ENCODE measurements at regions not wholly inside any gene's neighbourhood (a gene's known extent, or its start where the extent isn't known, plus 50 kb on each side); places are given as distances from the start of the nearest gene placed in this dataset.
"Not testable (repeated sequence)": the region's sequence is repeated elsewhere in the genome, so short reads cannot be mapped to it uniquely, and the experiment has no call there.

- FAIRE-seq; in situ Hi-C loops (cut with MboI); H3K36me3 ChIP-seq (ENCODE audit: control insufficient read depth, insufficient read depth, low read length); BruUV-seq (replicated peaks); intact Hi-C loops (cut with micrococcal nuclease); H3K9me3 ChIP-seq (replicated peaks; ENCODE audit: control insufficient read depth, insufficient read depth, low read depth, low read length); H4K20me1 ChIP-seq (replicated peaks; ENCODE audit: control insufficient read depth, insufficient read depth, low read length); H3K9me1 ChIP-seq (ENCODE audit: control insufficient read depth, insufficient read depth, low read length); ATAC-seq; H3K27me3 ChIP-seq (ENCODE audit: control insufficient read depth in 2 of 2, insufficient read depth in 2 of 2, low read length in 2 of 2); DNase-seq (ENCODE audit: extremely low read depth in 1 of 4, low spot score in 3 of 4); CTCF ChIA-PET (ENCODE audit: low intra/inter-chr PET ratio); H3K27ac ChIP-seq (ENCODE audit: extremely low read depth, low read depth, low read length); TF ChIP-seq ZBTB40 (CRISPR knock-in tag; IDR thresholded peaks at IDR 0.05); ATF3 (CRISPR knock-in tag; conservative IDR thresholded peaks at IDR 0.05): not testable (repeated sequence)
- Histone ChIP-seq H3K9ac (ENCODE audit: insufficient read depth in 1 of 2, low read depth in 2 of 2, low read length in 2 of 2) (peak overlapping the region in 1 of 2 experiments; percentile 75; a peak in 3 of 4 replicates), H2AFZ (ENCODE audit: low read depth, low read length) (peak overlapping the region; percentile 87), H3K4me2 (ENCODE audit: insufficient read depth, low read length) (peak overlapping the region; percentile 86), H3K79me2 (ENCODE audit: control insufficient read depth, insufficient read depth, low read length) (peaks cover 34% of the 10 kb centered on the region), H3K4me1 (replicated peaks in 1 of 2; ENCODE audit: control insufficient read depth in 2 of 2, insufficient read depth in 2 of 2, low read length in 2 of 2) (peaks cover 0 to 25% of the 10 kb centered on the region in 2 experiments; a peak in 4 of 5 replicates), H3K4me3 (peak overlapping the region; percentile 93)
- WGBS (ENCODE audit: insufficient coverage, low coverage, missing lambda C conversion rate) = 9% methylated on average over 4 of the region's 6 CpGs
- TF ChIP-seq ZBTB40 (IDR thresholded peaks at IDR 0.05) = 0 out of 2 replicates have a peak, but pooled peaks have one; percentile 27
- 0 out of 2 replicates have a peak, but pooled peaks have one; percentile 12 for TF ChIP-seq PKNOX1 (IDR thresholded peaks at IDR 0.05)
- TF ChIP-seq ATF3 (IDR thresholded peaks at IDR 0.05) = peak; percentile 56
- POLR2A ChIA-PET = interaction anchor here (0.6 kb wide), 1 partner anchor 287 kb away, joined by 3 read pairs; no protein-coding TSS in a partner anchor
Observed at GRCh38 chr22:22298654-22299009, 54.0 kb downstream of the VPREB1 start.
